ENCODE measurements at regions not wholly inside any gene's neighbourhood (a gene's known extent, or its start where the extent isn't known, plus 50 kb on each side); places are given as distances from the start of the nearest gene placed in this dataset.
"Not testable (repeated sequence)": the region's sequence is repeated elsewhere in the genome, so short reads cannot be mapped to it uniquely, and the experiment has no call there.

- not testable (repeated sequence) for DNase-seq (ENCODE audit: low spot score)
Observed at GRCh38 chr1:66424530-66424929, 109.4 kb upstream of the SGIP1 start.

- DNase-seq (ENCODE audit: low spot score) = no peak
Observed at GRCh38 chr1:66426239-66426853, 107.6 kb upstream of the SGIP1 start.

- DNase-seq (ENCODE audit: low spot score) = not testable (repeated sequence)
Observed at GRCh38 chr1:66430815-66431214, 103.1 kb upstream of the SGIP1 start.

GRCh38 chr1:66431999-66432398 is 102.0 kb upstream of the SGIP1 start:
- no peak for DNase-seq (ENCODE audit: low spot score)

- no peak for DNase-seq (ENCODE audit: low spot score)
Observed at GRCh38 chr1:66433611-66434010, 100.3 kb upstream of the SGIP1 start.

- DNase-seq (ENCODE audit: low spot score) = no peak
Observed at GRCh38 chr1:66434096-66434495, 99.9 kb upstream of the SGIP1 start.

GRCh38 chr1:66435541-66435940 is 98.4 kb upstream of the SGIP1 start:
- no peak for DNase-seq (ENCODE audit: low spot score)

- peak; percentile 7 for DNase-seq (ENCODE audit: low spot score)
Observed at GRCh38 chr1:66436378-66437135, 97.4 kb upstream of the SGIP1 start.

- no peak for DNase-seq (ENCODE audit: low spot score)
Observed at GRCh38 chr1:66437136-66437401, 96.9 kb upstream of the SGIP1 start.

- no peak for DNase-seq (ENCODE audit: low spot score)
Observed at GRCh38 chr1:66438062-66438461, 95.9 kb upstream of the SGIP1 start.

GRCh38 chr1:66438501-66438900 is 95.5 kb upstream of the SGIP1 start:
- DNase-seq (ENCODE audit: low spot score) = no peak

GRCh38 chr1:66439031-66439740 is 94.8 kb upstream of the SGIP1 start:
- no peak for DNase-seq (ENCODE audit: low spot score)

- no peak for DNase-seq (ENCODE audit: low spot score)
Observed at GRCh38 chr1:66443793-66444192, 90.2 kb upstream of the SGIP1 start.

- DNase-seq (ENCODE audit: low spot score) = no peak
Observed at GRCh38 chr1:66444438-66445265, 89.3 kb upstream of the SGIP1 start.

- DNase-seq (ENCODE audit: low spot score) = no peak
Observed at GRCh38 chr1:66445492-66446181, 88.3 kb upstream of the SGIP1 start.

- DNase-seq (ENCODE audit: low spot score) = peak; percentile 49
Observed at GRCh38 chr1:66446261-66447001, 87.5 kb upstream of the SGIP1 start.

- DNase-seq (ENCODE audit: low spot score) = no peak
Observed at GRCh38 chr1:66450043-66450514, 83.9 kb upstream of the SGIP1 start.

- DNase-seq (ENCODE audit: low spot score) = no peak
Observed at GRCh38 chr1:66450847-66451246, 83.1 kb upstream of the SGIP1 start.

GRCh38 chr1:66452162-66452561 is 81.8 kb upstream of the SGIP1 start:
- no peak for DNase-seq (ENCODE audit: low spot score)

- DNase-seq (ENCODE audit: low spot score) = no peak
Observed at GRCh38 chr1:66452982-66453381, 81.0 kb upstream of the SGIP1 start.

- DNase-seq (ENCODE audit: low spot score) = no peak
Observed at GRCh38 chr1:66455446-66455845, 78.5 kb upstream of the SGIP1 start.

All from hepatic stellate cell (primary cell).